VCaP (cell line): ENCODE measurements at regions not wholly inside any gene's neighbourhood (a gene's known extent, or its start where the extent isn't known, plus 50 kb on each side); places are given as distances from the start of the nearest gene placed in this dataset.
"Not testable (repeated sequence)": the region's sequence is repeated elsewhere in the genome, so short reads cannot be mapped to it uniquely, and the experiment has no call there.

Experiments used
- H3K27ac ChIP-seq: fragments of 450-650 bp; 2 replicates; pipeline ENCODE4 v1.5.1; 2017
- TF ChIP-seq, protein P1 (sequence below): fragments of 450-650 bp; conservative IDR thresholded peaks from 2 replicates; pipeline ENCODE4 v1.5.1; 2017; ENCODE audit warnings: mild to moderate bottlenecking, moderate library complexity

DNA sequence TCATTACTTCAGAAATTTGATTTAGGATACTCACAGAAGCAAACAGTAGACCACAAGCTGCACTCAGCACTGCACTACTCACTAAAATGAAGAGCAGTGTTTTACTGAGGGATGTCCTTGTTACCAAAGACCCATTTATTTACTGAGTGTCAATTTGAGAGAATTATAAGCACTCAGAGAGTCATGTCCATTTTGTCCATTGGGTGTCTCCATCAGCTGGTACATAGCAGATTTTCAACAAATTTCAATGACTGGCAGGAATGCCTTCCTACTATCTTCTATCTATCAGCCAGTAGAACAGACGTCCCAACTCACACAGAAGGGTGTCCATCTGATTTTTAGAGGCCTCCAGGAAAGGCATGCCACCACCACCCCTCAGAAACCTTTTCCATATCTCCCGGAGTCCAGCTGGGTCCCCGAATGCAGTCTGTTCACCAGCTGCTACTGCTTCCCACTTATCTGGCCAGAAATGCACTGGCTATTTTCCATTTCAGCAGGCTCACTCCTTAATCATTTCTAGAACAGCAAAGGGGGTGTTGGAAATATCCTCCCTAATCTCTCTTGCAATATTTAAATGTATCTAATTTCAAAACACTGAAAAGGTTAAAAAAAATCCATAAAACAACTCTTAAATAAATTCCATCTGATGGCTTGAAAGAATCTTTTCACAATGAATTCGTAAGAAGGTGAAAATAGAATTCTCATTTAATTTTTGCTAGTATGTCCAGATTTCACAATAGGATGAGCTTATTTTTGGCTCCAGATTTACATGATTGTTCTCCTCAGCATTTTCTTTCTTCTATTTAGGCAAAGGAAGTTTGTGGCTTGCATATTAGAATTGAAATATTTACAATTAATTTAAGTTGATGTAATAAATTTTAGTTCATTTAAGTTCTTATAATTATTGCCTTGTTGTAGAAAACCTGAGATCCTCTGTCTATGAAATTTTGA, 1164.0 kb upstream of the CELF2 start:
- H3K27ac ChIP-seq: no peak overlapping the region
- TF ChIP-seq, protein P1, sequence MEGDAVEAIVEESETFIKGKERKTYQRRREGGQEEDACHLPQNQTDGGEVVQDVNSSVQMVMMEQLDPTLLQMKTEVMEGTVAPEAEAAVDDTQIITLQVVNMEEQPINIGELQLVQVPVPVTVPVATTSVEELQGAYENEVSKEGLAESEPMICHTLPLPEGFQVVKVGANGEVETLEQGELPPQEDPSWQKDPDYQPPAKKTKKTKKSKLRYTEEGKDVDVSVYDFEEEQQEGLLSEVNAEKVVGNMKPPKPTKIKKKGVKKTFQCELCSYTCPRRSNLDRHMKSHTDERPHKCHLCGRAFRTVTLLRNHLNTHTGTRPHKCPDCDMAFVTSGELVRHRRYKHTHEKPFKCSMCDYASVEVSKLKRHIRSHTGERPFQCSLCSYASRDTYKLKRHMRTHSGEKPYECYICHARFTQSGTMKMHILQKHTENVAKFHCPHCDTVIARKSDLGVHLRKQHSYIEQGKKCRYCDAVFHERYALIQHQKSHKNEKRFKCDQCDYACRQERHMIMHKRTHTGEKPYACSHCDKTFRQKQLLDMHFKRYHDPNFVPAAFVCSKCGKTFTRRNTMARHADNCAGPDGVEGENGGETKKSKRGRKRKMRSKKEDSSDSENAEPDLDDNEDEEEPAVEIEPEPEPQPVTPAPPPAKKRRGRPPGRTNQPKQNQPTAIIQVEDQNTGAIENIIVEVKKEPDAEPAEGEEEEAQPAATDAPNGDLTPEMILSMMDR: 0 out of 2 replicates have a peak, but pooled peaks have one; percentile 12

DNA sequence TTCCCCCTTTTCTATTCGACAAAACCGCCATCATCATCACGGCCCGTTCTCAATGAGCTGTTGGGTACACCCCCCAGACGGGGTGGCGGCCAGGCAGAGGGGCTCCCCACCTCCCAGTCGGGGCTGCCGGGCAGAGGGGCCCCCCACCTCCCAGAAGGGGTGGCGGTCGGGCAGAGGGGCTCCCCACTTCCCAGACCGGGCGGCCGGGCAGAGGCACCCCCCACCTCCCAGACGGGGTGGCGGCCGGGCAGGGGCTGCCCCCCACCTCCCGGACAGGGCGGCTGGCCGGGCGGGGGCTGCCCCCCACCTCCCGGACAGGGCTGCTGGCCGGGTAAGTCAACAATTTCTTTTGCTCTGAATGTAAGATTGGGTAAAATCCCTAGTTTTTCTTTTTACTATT, 1162.2 kb upstream of the CELF2 start:
- H3K27ac ChIP-seq: not testable (repeated sequence)

DNA sequence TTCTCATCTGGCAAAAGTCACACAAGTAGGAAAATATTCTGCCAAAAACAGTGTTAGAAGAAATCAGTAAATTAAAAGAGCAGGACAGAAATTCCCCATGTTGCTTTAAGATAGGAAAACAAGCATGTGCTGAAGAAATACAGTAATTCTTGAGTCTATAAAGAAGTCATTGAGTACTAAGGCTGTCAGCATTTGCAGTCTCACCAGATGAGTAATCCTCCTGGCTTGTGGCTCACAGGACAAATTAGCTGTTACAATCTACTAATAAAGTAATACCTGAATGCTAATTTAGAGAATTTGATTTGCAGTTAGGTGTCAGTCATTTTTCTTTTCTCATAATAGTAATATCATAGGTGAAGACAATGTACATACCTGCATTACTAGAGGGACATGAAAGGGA, 1158.9 kb upstream of the CELF2 start:
- no peak overlapping the region for H3K27ac ChIP-seq
- TF ChIP-seq, protein P1: no peak

DNA sequence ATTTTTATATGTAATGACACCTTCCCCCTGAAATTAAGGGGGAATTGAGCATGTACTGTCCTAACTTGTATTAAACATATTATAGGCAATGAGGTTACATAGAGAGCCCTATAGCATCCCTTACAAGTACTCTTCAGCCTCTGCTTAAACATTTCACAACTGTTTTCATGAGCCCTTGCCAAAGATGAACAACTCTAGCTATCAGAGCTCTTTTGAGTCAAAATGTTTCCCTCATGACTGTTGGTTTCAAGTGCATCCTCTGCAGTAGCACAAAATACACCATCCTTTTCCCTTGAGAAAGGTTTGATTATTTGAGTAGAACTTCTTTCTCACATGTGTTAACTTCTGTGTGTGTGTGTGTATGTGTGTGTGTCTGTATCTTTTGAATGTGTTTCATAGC, 1157.6 kb upstream of the CELF2 start:
- TF ChIP-seq, protein P1: no peak

DNA sequence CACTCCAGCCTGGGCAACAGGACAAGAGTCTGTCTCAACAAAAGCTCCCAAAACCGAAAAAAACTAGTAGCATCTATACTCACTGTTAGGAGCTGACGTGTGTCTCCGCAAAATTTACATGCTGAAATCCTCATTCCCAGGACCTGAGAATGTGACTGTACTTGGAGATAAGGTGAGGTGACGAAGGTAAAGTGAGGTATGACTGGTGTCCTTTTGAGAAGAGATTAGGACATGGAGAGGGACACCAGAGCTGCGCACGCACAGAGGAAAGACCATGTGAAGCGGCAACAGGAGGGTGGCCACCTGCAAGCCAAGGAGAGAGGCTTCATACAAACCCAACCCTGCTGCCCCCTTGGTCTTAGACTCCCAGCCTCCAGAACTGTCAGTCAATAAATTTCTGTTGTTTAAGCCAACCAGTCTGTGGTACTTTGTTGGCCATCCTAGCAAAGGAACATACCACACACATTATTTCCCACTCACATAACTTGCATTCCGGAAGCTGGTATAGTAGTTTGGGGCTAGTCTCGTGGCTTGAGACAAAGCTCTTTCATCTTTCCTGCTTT, 1154.0 kb upstream of the CELF2 start:
- no peak overlapping the region for H3K27ac ChIP-seq
- TF ChIP-seq, protein P1: no peak

More for the DNA sequence above, 1157.6 kb upstream of the CELF2 start:
- no peak overlapping the region for H3K27ac ChIP-seq

DNA sequence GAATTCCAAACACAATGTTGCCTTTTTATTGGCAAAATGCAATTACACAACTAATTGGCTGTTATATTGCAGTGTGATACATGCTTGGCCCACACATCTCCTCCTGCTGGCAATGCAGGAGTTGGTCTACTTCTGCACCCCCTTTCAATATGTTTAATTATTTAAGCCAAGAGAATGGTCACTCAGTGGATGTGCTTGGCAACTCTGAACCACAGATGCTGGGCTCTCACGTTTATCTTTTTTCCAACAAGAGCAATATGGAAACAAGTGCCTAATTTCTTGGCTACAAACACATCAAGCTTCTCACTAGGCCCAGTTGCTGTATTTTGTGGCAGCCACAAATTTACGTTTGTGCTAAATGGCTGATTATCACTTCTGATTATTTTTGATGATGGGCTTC, 1149.2 kb upstream of the CELF2 start:
- H3K27ac ChIP-seq: no peak overlapping the region
- TF ChIP-seq, protein P1: no peak

DNA sequence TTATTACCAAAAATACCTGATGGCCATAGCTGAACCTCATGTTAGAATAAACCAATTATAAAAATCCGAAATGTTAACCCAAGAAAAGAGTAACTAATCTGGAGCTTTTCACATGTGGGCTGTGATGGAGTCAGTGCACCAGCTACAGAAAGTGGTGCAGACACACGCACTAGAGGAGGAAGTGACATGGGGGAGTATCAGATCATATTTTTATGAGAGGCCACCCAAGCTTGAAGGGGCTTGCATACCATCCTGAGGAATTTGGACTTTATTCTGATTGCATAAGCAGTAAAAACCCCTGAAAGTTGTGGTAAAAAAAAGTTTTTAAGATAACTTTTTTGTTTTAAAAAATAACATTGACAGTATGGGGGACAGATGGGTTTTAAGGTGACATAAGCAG, 1148.5 kb upstream of the CELF2 start:
- TF ChIP-seq, protein P1: no peak
- no peak overlapping the region for H3K27ac ChIP-seq
